Endothelial cell of umbilical vein (primary cell): ENCODE measurements at regions not wholly inside any gene's neighbourhood (a gene's known extent, or its start where the extent isn't known, plus 50 kb on each side); places are given as distances from the start of the nearest gene placed in this dataset.

Experiments used
- BruUV-seq: library from RNA; stranded (reverse); fragments of 400-500 nt; replicated peaks from 2 replicates; lab custom pipeline; 2021; lab: Mats Ljungman, UMichigan
- CTCF ChIA-PET: fragments of 300-600, 350-600 bp; sonication (Branson Sonifier 250); formaldehyde crosslinking; loops from one replicate; lab custom pipeline; 2021; ENCODE audit warnings: antibody characterized with exemption, inconsistent platforms; lab: Charles Lee
- POLR2A ChIA-PET: fragments of 300-600, 350-600 bp; sonication (Branson Sonifier 250); formaldehyde crosslinking; loops from one replicate; lab custom pipeline; 2021; ENCODE audit warnings: antibody characterized with exemption, inconsistent platforms; lab: Charles Lee
- DNase-seq: peaks from one replicate; pipeline ENCODE4 v3.0.0-alpha.2; 2011; ENCODE audit warnings: low read depth, low spot score
- FAIRE-seq: peaks from 2 replicates; lab custom pipeline; 2011; peaks lifted over from hg19 to GRCh38; lab: Jason Lieb, UNC
- H2AFZ ChIP-seq: 2 replicates; pipeline ENCODE4 v1.6.0; 2012; ENCODE audit warnings: low read depth, low read length, control low read depth, inconsistent platforms
- H3K27ac ChIP-seq: 2 replicates; pipeline ENCODE4 v1.5.1; 2011; ENCODE audit warnings: low read depth, mild to moderate bottlenecking, control low read depth, low read length, moderate library complexity; ENCODE audit not compliant: insufficient read depth
- H3K27me3 ChIP-seq, 2 experiments: 2 replicates each; pipeline versions ENCODE4 v1.6.0 to v1.6.1; 2011; ENCODE audit warnings: low read length in 2 of 2, mixed read lengths in 1 of 2; ENCODE audit not compliant: control insufficient read depth in 2 of 2, insufficient read depth in 2 of 2
- H3K36me3 ChIP-seq, 2 experiments: 2 replicates in 1 of 2; 3 replicates in 1 of 2; pipeline ENCODE4 v1.5.1; 2011; ENCODE audit warnings: low read length in 2 of 2, mild to moderate bottlenecking in 1 of 2, moderate library complexity in 1 of 2; ENCODE audit not compliant: control insufficient read depth in 2 of 2, insufficient read depth in 2 of 2; ENCODE audit errors: extremely low read depth in 1 of 2
- H3K4me1 ChIP-seq: 3 replicates; pipeline ENCODE4 v1.5.1; 2011; ENCODE audit warnings: mild to moderate bottlenecking, low read length; ENCODE audit not compliant: control insufficient read depth, insufficient read depth; ENCODE audit errors: extremely low read depth
- H3K4me2 ChIP-seq: 2 replicates; pipeline ENCODE4 v1.6.1; 2011; ENCODE audit warnings: low read length, control low read depth, mixed read lengths; ENCODE audit not compliant: insufficient read depth
- H3K4me3 ChIP-seq, 3 experiments: fragments of 200-600 bp in 1 of 3; sonication (generic), shearing (Covaris generic) in 1 of 3; replicated peaks in 1 of 3; 2 replicates each; pipeline ENCODE4 v1.5.1; 2011 to 2016; ENCODE audit warnings: control low read depth in 3 of 3, low read length in 3 of 3, mild to moderate bottlenecking in 2 of 3, inconsistent platforms in 1 of 3, low read depth in 1 of 3, moderate library complexity in 1 of 3; ENCODE audit not compliant: insufficient read depth in 1 of 3
- H3K79me2 ChIP-seq: 2 replicates; pipeline ENCODE4 v1.6.0; 2012; ENCODE audit warnings: low read length, inconsistent platforms; ENCODE audit not compliant: control insufficient read depth, insufficient read depth
- H3K9ac ChIP-seq: replicated peaks from 2 replicates; pipeline ENCODE3; 2011; ENCODE audit warnings: low read length, control low read depth; ENCODE audit not compliant: insufficient read depth; ENCODE audit errors: extremely low read depth
- H3K9me1 ChIP-seq: replicated peaks from 3 replicates; pipeline ENCODE4 v1.6.0; 2011; ENCODE audit warnings: mild to moderate bottlenecking, low read length; ENCODE audit not compliant: control insufficient read depth, insufficient read depth; ENCODE audit errors: extremely low read depth
- H3K9me3 ChIP-seq: replicated peaks from 2 replicates; pipeline ENCODE4 v1.5.1; 2012; ENCODE audit warnings: low read length, inconsistent platforms; ENCODE audit not compliant: control insufficient read depth, insufficient read depth
- H4K20me1 ChIP-seq: replicated peaks from 2 replicates; pipeline ENCODE3; 2011; ENCODE audit warnings: mild to moderate bottlenecking, low read length; ENCODE audit not compliant: control insufficient read depth, insufficient read depth; ENCODE audit errors: extremely low read depth
- EZH2 ChIP-seq: IDR thresholded peaks from 2 replicates; pipeline ENCODE4 v1.6.1; 2012; ENCODE audit warnings: borderline replicate concordance, low read depth, mild to moderate bottlenecking, moderate library complexity, low read length, inconsistent platforms; ENCODE audit not compliant: severe bottlenecking
- FOS ChIP-seq: IDR thresholded peaks from 2 replicates; pipeline ENCODE4 v1.6.1; 2011; ENCODE audit warnings: mild to moderate bottlenecking, low read length, moderate library complexity, borderline replicate concordance; ENCODE audit not compliant: insufficient read depth
- GATA2 ChIP-seq: IDR thresholded peaks from 2 replicates; pipeline ENCODE4 v1.7.0; 2011; ENCODE audit warnings: low read depth, mild to moderate bottlenecking, moderate library complexity, mixed read lengths, low read length; ENCODE audit not compliant: insufficient read length, insufficient read depth
- JUN ChIP-seq: IDR thresholded peaks from 2 replicates; pipeline ENCODE4 v1.6.1; 2011; ENCODE audit warnings: borderline replicate concordance, low read depth; ENCODE audit not compliant: insufficient read length, insufficient read depth
- MYC ChIP-seq: IDR thresholded peaks from one replicate; pipeline ENCODE4 v1.6.1; 2011; ENCODE audit warnings: mild to moderate bottlenecking, low read depth, low read length
- POLR2A ChIP-seq: IDR thresholded peaks from 2 replicates; pipeline ENCODE4 v1.6.1; 2012; ENCODE audit warnings: low read depth, mild to moderate bottlenecking, control low read depth, low read length
- POLR2AphosphoS5 ChIP-seq: IDR thresholded peaks from 2 replicates; pipeline ENCODE4 v1.6.1; 2012; ENCODE audit warnings: low read depth, mild to moderate bottlenecking, control low read depth, low read length, moderate library complexity; ENCODE audit not compliant: insufficient read depth
- dilution Hi-C: fragments of 300-500 bp; cut with MboI; formaldehyde crosslinking; loops from one replicate; pipeline ENCODE4 v1.15.0; 2019; ENCODE audit warnings: low sequenced_read_pairs; ENCODE audit not compliant: extremely low pct_ligation_motif_present
- intact Hi-C: fragments of 100-400 bp; cut with micrococcal nuclease; formaldehyde crosslinking; loops from one replicate; pipeline ENCODE4 v1.10.0; 2022
- TF ChIP-seq, protein P1 (sequence below), 2 donors: IDR thresholded peaks; 1 replicate in 1 of 2; 2 replicates in 1 of 2; pipeline ENCODE4 v1.5.1; 2011; ENCODE audit warnings: low read length in 2 of 2, mild to moderate bottlenecking in 2 of 2, moderate library complexity in 2 of 2, control low read depth in 1 of 2, inconsistent platforms in 1 of 2, low read depth in 1 of 2; ENCODE audit not compliant: insufficient read depth in 1 of 2; ENCODE audit errors: extremely low read depth in 1 of 2
- TF ChIP-seq, protein P2 (sequence below): IDR thresholded peaks from 2 replicates; pipeline ENCODE4 v1.6.1; 2011; ENCODE audit not compliant: insufficient read depth, insufficient read length

DNA sequence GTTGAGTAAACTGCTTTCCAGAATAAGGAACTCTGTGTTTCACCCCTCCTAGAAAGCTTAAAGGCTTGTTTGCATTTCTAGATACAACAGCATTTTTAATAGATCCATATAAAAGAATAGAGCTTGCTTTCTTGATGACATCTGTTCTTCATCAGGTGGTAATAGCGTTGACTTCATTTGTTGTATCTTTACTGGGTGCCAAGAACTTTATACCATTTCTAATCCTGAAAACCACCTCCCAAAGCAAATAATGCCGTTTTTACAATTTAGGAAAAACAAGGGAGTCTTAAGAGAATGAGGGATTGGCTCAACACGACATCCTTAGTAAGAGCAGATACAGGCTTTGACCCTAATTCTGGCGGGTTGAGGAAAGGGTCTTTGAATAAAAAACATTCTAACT is 993.4 kb downstream of the TYW1 start:
- no peaks in the 10 kb centered on the region for H3K79me2 ChIP-seq
- dilution Hi-C loops (no loop called here), intact Hi-C loops (no loop called here)
- no peaks in the 10 kb centered on the region for H3K9me1 ChIP-seq
- CTCF ChIA-PET, result interaction anchor here (0.6 to 0.7 kb wide), 2 partner anchors 8 to 1489 kb away, joined by 3 read pairs; no protein-coding TSS in a partner anchor
- H4K20me1 ChIP-seq, result no peaks in the 10 kb centered on the region
- H2AFZ ChIP-seq, result no peak overlapping the region
- H3K4me2 ChIP-seq, result no peak overlapping the region
- FAIRE-seq (no peak), DNase-seq (no peak)
- no TSS peak for BruUV-seq
- no peaks in the 10 kb centered on the region for H3K36me3 ChIP-seq
- H3K4me1 ChIP-seq, result no peaks in the 10 kb centered on the region
- H3K4me3 ChIP-seq, result no peak overlapping the region
- POLR2A ChIA-PET, result no interaction called here
- no peak overlapping the region for H3K27ac ChIP-seq
- H3K9ac ChIP-seq, result no peak overlapping the region
- TF ChIP-seq, protein P1, sequence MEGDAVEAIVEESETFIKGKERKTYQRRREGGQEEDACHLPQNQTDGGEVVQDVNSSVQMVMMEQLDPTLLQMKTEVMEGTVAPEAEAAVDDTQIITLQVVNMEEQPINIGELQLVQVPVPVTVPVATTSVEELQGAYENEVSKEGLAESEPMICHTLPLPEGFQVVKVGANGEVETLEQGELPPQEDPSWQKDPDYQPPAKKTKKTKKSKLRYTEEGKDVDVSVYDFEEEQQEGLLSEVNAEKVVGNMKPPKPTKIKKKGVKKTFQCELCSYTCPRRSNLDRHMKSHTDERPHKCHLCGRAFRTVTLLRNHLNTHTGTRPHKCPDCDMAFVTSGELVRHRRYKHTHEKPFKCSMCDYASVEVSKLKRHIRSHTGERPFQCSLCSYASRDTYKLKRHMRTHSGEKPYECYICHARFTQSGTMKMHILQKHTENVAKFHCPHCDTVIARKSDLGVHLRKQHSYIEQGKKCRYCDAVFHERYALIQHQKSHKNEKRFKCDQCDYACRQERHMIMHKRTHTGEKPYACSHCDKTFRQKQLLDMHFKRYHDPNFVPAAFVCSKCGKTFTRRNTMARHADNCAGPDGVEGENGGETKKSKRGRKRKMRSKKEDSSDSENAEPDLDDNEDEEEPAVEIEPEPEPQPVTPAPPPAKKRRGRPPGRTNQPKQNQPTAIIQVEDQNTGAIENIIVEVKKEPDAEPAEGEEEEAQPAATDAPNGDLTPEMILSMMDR (IDR thresholded peaks at IDR 0.05; ENCODE audit: extremely low read depth in 1 of 2, insufficient read depth in 1 of 2, low read depth in 1 of 2, low read length in 2 of 2), result no peak
- TF ChIP-seq POLR2AphosphoS5, result no peak
- TF ChIP-seq GATA2, result no peak
- TF ChIP-seq FOS, result no peak
- TF ChIP-seq JUN, result no peak
- no peak for TF ChIP-seq MYC
- no peak for TF ChIP-seq POLR2A
- TF ChIP-seq EZH2, result no peak
- TF ChIP-seq, protein P2, sequence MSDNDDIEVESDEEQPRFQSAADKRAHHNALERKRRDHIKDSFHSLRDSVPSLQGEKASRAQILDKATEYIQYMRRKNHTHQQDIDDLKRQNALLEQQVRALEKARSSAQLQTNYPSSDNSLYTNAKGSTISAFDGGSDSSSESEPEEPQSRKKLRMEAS, result no peak
- H3K9me3 ChIP-seq, result no peaks in the 10 kb centered on the region
- no peaks in the 10 kb centered on the region for H3K27me3 ChIP-seq
